DMS153 treated with DMSO at 0.1 percent for 48 hours (cell line): ENCODE measurements at regions not wholly inside any gene's neighbourhood (a gene's known extent, or its start where the extent isn't known, plus 50 kb on each side); places are given as distances from the start of the nearest gene placed in this dataset.
A peak's percentile ranks its signal among the peaks of the same experiment; 100 is the strongest.

Experiments used
- DNase-seq: peaks from one replicate; lab custom pipeline; 2025; ENCODE audit not compliant: unreplicated experiment; lab: John Stamatoyannopoulos, UW

DNA sequence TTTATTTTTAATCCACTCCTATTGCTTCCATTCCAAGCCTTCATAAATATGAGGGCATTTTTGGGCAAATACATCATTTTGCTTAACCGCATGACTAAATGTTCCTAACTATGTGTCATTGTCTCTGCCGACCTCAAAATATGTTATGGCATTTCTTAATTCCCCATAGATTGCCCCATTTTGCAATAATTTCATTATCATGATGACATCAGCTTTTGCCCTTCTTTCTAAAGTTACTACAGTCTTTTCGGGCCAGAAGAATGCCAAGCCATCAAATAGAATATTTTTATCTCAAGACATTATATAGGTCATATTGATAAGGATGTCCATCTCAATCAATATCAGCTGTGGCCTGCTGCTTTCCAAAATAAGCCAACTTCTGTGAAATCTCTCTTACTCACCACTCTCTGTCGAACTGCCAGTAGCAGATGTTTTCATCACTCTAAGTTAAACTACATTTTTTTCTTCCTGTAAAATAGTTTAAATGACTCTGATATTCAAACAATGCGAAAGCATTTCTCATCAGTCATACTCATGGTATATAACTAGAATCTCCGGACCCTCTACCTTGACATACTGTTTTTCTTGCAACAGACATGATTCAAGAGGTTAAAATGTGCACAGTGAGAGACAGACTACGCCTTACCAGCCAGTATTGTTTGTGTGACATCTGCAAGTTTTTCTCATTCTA is 1254.6 kb upstream of the CELF2 start:
- DNase-seq, result no peak

DNA sequence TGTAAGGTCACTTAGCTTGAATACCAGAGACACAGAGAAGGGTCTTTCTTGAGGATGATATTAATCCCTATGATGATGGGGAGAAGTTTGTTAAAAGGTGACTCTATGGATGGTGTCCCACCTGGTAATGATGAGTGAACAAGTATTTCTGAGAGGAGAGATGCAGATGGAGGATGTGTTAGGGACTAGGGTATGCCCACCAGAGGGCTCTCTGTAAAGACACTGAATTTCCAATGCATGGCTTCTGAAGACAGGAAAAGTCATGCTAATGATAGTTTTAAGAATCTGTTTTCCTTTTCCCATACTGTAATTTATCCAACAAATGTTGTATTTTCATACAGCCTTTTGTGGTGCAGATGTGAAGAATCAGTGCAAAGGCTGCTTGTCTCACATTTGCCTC is 1250.9 kb upstream of the CELF2 start:
- DNase-seq, result no peak

DNA sequence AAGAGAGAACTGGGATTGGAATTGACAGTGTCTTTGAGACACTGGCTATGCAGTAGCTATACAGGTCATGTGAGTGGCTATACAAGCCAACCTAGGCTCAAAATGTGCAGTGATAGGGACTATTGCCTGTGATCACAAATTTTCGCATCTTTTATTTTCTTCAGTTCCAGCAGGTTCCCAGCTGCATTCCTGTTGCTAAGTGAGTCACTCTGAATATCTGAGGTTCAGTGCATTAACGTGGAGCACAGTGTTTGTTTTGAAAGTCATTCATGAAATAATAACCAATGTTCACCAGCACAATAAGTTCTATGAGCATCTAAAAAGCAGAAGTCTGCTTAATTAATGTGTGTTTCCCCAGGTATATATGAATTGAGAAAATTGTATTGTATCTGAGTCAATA is 1236.0 kb upstream of the CELF2 start:
- DNase-seq, result no peak

DNA sequence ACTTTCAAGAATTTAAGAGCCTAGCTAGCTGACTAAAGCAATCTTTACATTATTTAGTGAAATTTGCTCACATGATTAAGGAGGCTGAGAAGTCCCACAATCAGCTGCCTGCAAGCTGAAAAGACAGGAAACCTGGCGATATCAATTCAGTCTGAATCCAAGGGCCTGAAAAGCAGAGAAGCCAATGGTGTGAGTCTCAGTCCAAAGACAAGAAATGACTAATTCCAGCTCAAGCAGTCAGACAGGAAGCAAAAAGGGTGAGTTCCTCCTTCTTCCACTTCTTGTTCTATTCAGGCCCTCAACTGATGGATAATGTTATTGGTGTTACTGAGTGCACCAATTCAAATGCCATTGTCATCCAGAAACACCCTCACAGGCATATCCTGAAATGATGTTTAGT is 1231.6 kb upstream of the CELF2 start:
- no peak for DNase-seq

DNA sequence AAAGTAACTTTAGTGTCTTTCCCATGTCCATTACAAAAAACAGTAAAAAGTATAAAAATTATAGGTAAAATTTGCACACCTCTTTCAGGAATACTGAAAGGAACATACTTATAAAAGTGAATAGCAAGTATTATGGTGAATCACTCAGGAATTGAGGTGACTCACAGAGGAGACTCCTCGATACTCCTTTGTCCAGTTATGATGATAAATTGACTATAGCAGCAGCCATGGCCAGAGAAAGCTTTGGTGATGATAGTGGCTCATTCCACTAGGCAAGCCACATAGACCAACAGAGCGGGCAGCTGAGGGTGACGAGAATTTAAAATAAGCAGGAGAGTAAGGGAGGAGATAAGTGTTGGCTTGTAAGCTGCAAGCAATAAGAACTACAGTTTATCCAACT is 1231.1 kb upstream of the CELF2 start:
- DNase-seq, result no peak

DNA sequence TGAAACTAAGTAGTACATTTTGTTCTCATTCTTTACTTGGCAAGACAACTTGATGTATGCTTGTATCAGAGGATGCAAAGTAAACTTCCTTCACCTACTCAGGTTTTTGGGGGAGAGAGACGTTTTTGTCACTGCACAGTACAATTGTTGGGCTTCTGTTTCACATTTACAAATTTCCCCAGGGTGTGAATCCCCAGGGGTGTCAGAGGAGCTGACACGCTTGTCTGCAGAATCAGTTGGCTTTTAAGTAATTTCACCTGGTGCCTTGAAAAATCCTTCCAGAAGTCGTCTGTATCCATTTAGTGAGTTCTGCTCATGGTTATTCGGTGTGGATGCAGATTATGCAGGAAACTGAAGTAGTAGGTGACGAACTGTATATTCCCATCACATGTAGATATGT is 1227.7 kb upstream of the CELF2 start:
- no peak for DNase-seq

DNA sequence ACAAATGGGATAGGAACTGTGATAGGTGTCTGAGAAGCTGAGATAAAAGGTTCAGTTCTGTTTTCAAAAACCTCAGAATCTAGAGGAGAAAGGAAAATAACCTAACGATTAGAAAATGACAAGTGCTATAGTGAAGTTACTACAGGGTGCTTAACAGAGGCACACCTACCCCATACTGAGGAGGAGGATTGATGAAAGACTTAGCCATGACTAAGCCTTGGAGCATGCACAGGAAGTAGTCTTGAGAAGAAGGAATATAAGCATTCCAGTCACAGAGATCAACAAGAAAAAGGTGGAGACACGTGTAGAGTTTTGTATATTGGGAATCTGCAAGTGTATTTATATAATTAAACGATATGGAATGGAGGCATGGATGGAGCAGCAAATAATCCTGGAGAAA is 1225.5 kb upstream of the CELF2 start:
- no peak for DNase-seq

DNA sequence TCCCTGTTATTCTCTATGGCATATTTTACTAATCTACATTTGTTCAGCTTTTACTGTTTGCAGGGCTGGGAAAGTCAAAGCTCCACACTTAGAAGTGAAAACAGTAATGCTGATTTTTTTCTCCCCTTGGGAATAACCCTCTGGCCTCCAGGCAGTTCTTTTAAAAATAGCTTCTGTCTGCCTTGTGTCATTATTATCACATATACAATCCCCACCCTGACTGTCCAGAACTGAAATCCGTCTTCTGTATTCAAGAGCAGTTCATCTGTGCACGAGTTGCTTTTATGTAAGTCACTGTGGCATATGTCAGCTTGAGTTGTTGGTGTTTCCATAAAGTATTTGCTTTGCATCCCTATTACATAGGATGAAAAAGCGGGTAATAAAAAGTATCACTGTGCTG is 1221.1 kb upstream of the CELF2 start:
- no peak for DNase-seq

DNA sequence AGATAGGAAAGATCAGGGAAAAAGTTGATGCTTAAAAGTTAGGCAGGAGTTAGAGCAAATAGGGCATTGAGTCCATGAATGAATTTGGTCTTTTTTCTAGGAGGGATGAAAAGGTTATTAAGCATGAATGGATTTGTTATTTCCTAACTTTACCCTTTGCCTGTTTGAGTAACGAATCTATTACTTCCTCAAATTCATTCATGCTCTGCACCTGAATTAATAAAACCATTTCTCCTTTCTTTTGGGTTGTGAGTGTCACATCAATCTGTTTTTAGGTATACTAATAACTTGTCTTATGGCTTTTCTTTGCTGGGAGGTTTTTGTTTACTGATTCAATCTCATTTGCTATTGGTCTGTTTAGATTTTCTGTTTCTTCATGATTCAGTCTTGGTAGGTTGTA is 1217.7 kb upstream of the CELF2 start:
- DNase-seq, result no peak

DNA sequence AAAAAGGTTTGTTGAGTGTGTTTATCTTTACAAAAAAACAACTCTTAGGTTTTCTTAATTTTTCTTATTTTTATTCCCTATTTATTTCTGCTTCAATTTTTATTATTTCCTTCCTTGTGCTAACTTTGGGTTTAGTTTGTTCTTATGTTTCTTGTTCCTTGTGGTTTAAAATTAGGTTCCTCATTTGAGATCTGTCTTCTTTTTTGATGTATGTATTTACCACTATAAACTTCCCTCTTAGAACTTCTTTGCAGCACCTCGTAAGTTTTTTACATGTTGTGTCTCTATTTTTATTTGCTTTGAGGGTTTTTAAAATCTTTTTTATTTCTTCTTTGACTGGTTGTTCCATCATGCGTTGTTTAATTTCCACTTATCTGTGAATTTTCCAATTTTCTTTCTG is 1217.1 kb upstream of the CELF2 start:
- DNase-seq, result no peak

DNA sequence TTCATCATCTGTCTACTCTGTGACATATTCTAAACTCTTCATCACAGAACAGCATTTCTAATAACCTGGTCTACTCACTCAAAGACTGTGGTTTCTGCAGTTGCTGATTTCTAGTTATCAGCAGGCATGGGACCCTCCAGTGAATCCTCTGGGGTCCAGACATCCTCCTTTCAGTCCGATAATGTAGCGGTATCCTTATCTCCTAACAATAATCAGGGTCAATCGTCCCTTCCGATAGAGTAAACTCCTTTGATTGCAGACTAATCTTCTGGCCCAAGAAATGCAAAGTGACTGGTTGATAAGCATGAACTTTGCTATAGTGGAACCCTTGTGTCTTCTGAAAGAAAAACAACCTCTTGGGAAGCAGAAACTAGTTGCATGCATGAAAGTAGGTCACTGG is 1209.8 kb upstream of the CELF2 start:
- DNase-seq, result no peak

DNA sequence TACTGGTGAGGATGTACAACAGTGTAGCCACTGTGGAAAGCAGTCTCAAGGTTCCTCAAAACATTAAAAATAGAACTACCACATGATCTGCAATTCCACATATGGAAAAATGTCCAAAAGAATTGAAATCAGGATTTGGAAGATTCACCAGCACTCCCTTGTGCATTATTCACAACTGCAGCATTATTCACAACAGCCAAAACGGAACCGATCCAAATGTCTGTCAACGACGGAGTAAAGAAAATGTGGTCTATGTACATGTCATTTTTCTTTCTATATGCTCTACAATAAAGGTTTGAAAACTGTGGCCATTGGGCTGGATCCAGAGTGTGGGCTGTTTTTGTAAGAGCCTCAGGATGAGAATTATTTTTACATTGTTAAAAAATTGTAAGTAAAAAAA is 1206.1 kb upstream of the CELF2 start:
- no peak for DNase-seq

DNA sequence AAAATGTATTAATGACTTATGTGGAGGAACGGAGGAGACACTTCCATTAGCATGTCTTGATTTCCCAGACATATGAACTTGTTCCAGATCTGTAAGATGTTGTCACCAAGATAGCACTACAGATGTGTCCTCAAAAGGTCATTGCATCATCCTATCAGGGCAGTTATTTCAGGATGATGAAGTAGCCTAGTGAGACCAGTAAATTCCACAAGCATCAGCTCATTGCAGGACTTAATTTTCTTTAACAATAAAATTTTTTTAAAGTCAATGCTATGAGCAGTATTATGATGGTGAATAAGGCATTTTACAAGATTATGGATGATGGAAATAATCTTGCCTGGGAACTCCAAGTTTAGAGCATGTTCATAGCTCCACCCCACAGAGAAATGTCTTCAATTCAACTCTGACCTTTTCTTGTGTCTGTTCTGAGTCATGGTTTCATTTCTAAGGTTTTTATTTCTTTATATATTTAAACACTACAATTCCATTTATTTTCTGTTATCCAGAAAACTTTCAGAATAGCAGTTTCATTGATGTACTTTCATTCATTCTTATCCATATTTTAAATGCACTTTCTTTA is 1203.3 kb upstream of the CELF2 start:
- no peak for DNase-seq

DNA sequence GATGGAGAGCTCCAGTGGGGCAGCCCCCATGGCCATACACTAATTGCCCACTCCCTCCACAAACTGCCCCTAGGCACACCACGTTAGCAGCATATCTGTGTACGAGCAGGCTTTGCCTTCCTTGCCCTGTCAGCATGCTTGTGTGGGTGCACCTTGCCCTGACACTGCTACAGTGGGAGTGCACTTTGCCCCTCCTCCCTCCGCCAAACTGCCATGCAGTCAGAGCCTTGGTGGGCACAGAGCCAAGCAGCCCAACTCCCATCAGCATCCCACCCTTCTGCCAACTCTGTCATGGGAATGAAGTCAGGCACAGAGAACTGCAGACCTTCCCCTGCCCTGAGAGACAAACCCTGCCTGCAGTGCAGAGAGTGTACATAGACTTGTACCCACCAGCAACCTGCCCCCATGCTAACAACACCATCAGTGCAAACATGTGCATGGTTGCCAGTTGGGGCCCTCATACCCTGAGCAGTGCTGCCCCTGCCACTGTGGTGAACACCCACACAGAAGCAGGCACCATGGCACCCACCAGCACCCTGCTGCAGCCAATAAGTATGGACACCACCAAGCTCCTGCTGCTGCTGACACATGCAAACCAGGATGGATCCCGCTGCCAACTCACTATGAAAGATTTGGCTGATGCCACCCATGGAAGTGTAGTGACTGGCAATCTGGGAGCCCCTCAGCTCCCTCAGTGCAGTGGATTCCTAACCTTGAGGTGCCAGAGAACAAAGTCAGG is 1197.7 kb upstream of the CELF2 start:
- DNase-seq, result no peak

DNA sequence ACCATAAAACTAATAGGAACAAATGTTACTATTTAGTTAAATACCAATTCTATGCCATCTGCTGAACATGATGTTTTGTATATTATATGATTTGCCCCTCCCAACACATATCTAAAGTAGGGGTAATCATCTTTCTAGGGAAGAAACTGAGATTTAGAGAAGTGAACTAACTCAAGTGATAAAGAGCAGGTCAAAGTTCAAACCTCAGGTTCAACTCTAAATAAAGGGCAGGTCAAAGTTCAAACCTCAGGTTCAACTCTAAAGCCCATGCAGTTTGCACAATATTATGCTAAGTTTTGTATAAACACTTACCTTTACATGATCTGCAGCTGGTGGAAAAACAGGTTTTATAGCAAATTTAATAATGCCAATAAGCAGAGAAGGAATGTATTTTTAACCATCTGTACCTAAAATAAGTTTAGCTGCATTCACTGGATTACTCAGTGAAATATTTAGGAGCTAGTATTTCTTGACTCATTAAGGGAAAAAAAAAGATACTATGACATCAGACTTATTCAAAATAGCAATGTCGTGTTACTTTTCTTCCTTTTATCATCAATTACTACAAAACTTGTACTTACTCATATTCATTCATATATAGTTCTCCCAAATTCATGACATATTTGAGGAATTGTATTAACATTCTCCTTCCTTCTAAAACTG is 1194.3 kb upstream of the CELF2 start:
- no peak for DNase-seq

DNA sequence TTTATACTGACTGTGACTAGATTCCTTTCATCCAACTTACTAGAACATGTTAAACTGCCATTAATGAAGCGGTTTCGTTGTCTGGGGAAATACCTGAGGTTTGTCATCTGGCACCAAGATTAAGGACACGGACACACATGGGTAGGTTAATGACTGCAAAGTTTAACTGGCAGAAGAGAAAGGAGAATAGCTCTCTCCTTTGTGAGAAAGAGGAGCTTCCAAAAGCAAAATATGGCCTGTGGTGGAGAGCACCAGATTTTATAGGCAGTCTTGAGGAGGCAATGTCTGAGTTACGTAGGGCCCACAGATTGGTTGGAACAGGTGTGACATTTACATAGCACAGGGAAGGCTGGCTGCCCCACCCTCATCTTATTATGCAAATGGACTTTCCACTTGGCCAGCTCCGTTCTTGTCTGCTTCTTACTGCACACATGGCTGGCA is 1193.0 kb upstream of the CELF2 start:
- DNase-seq, result no peak

DNA sequence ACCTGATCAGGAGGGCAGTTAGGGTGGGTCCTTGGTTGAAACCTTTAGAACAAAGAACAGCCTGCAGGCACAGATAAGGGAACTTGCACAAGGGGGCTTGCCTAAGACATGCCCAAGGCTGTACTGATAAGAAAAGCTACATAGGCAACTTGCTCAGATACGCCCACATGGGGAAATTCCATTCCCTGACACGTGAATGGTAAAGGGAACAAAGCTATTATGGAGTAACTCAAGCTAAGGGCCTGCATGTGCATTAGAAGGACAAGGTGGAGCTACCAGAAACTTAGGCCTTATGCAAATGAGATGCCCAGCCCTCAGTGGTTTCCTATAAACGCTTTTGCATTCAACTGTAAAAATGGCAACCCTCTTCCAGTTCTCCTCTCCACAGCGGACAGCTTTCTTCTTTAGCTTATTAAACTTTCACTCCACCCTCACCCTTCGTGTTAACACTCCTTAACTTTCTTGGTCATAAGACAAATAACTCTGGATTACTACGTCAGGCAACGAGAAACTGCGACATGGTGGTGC is 1192.1 kb upstream of the CELF2 start:
- DNase-seq, result no peak

DNA sequence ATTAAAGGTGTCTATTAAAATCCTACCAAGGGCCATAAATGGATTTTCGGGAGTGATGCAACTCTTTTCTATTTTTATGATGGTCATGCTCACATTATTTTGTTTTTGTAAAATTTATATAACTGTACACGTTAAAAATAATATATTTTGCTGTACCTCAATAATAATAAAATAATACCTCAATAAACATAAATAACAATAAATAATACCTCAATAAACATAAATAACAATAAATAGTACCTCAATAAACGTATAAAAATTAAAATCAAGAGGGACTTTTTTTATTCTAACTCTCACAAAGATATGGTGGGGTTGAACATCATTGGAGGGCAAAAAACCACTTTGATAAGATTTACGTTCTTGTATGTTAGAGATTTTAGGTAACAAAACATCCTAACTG is 1189.6 kb upstream of the CELF2 start:
- DNase-seq, result no peak

DNA sequence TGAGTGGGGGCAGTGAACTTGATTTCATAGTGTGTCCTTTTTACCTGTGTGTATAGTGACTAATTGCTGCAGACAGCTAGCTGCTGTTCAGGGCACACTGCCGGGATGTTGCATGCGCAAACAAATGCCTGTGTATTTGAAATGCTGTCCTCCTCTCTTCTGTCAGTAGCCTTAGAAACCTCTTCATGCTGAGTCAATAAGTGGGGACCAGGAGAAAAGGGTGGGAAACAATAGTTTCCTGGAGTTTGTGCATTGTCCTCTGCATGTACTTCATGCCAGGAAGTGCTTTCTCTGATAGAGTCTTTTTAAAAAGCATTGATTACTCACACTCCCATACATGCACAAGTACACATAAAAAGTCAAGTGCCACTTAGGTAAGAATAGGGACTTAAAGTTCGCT is 1183.7 kb upstream of the CELF2 start:
- peak; percentile 45 for DNase-seq

DNA sequence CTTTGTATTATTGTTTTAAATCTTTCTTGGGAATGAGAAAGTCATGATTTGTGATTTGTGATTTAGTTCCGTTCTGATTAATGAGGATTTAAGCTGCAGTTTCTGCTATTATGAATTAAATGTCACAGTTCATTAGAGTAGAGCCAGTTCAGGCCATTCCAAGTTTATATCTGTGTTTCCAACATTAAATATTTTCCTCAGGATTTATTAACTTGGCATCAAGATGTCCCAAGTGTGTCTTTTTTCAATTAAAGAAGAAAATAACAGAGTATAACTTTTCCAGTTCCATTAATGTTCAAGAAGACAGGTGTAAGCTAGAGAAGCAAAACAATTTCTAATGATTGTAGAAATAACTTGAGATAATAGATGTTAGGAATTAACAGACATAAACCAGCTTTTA is 1183.2 kb upstream of the CELF2 start:
- DNase-seq, result no peak

DNA sequence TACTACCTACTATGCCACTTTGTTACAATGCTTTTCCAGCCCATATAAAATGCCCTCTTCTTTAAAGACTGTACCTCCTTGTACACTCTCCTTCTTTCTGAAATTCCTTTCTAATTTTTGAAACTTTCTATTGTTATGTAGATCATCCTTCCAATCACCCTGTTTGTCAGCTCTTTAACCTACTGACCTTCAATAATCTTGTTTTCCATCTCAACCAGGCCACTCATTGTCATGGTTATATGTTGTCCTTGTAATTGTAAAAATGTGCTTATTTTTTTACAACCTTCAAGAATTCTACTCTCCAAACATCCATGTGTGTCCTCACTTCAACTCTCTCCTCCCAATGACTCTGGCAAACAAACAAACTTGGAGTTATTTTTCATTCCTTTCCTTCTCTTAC is 1172.6 kb upstream of the CELF2 start:
- DNase-seq, result no peak

DNA sequence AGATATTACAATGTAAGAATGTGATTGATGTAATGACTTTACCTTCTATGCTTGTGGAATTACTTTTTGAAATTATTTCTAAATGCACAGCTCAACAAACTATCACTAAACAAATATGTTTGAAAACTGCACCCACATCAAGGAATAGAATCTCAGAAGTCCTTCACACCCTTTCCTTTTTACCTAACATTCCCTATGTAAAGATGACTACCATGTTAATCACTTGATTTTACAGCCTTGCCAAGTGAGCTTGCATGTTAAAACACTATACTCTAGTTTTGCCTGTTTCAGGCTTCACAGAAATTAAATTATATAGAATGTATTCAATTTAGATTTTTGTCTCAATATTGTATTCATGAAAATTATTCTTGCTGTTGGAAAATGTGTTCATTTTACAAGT is 1169.4 kb upstream of the CELF2 start:
- no peak for DNase-seq
